SU-DHL-6 (cell line): ENCODE measurements at regions not wholly inside any gene's neighbourhood (a gene's known extent, or its start where the extent isn't known, plus 50 kb on each side); places are given as distances from the start of the nearest gene placed in this dataset.
"Not testable (repeated sequence)": the region's sequence is repeated elsewhere in the genome, so short reads cannot be mapped to it uniquely, and the experiment has no call there.

Source experiments
- CTCF ChIP-seq: fragments of 200-600 bp; sonication (generic); IDR thresholded peaks from one replicate; pipeline ENCODE4 v1.5.1; 2017; ENCODE audit warnings: antibody characterized with exemption, mild to moderate bottlenecking, low read length, moderate library complexity; ENCODE audit not compliant: insufficient read depth, poor library complexity, severe bottlenecking
- EZH2phosphoT487 ChIP-seq: fragments of 200-600 bp; sonication (generic), shearing (Covaris generic); conservative IDR thresholded peaks from 2 replicates; pipeline ENCODE4 v1.6.1; 2018; ENCODE audit warnings: mild to moderate bottlenecking, antibody characterized with exemption, low read length, moderate library complexity, mixed read lengths

- TF ChIP-seq CTCF, EZH2phosphoT487: not testable (repeated sequence)
Measured at GRCh38 chr17:45673759-45674158, 110.4 kb upstream of the CRHR1 start.
